Loucy (cell line): ENCODE measurements at regions not wholly inside any gene's neighbourhood (a gene's known extent, or its start where the extent isn't known, plus 50 kb on each side); places are given as distances from the start of the nearest gene placed in this dataset.

Experiments
- H2AFZ ChIP-seq: fragments of 200-600 bp; sonication (generic); 2 replicates; pipeline ENCODE4 v1.6.0; 2016; ENCODE audit warnings: antibody characterized with exemption, mild to moderate bottlenecking, low read length, moderate library complexity
- H3F3A ChIP-seq: fragments of 200-600 bp; 2 replicates; pipeline ENCODE4 v1.6.0; 2016; ENCODE audit warnings: antibody characterized with exemption, low read depth, mild to moderate bottlenecking
- H3K27me3 ChIP-seq: fragments of 200-600 bp; sonication (generic); 2 replicates; pipeline ENCODE4 v1.6.1; 2014; ENCODE audit warnings: low read length, mild to moderate bottlenecking; ENCODE audit not compliant: insufficient read depth, poor library complexity, severe bottlenecking
- H3K36me3 ChIP-seq: fragments of 200-600 bp; sonication (generic); 2 replicates; pipeline ENCODE4 v1.6.1; 2016; ENCODE audit warnings: low read length; ENCODE audit not compliant: insufficient read depth
- H3K4me1 ChIP-seq: fragments of 200-600 bp; sonication (generic); 2 replicates; pipeline ENCODE4 v1.5.1; 2014; ENCODE audit warnings: low read length, mild to moderate bottlenecking; ENCODE audit not compliant: insufficient read depth, poor library complexity, severe bottlenecking
- H3K4me2 ChIP-seq: fragments of 200-600 bp; sonication (generic); 2 replicates; pipeline ENCODE4 v1.6.0; 2014; ENCODE audit warnings: antibody characterized with exemption, low read length, low read depth, mild to moderate bottlenecking; ENCODE audit not compliant: poor library complexity, severe bottlenecking
- H3K4me3 ChIP-seq: fragments of 200-600 bp; sonication (generic); 2 replicates; pipeline ENCODE4 v1.5.1; 2014; ENCODE audit warnings: low read length, mild to moderate bottlenecking, mixed read lengths; ENCODE audit not compliant: poor library complexity, severe bottlenecking
- H3K79me2 ChIP-seq: fragments of 200-600 bp; sonication (generic); 2 replicates; pipeline ENCODE4 v1.6.1; 2014; ENCODE audit warnings: low read length; ENCODE audit not compliant: insufficient read depth
- H3K9ac ChIP-seq: fragments of 200-600 bp; sonication (generic); 2 replicates; pipeline ENCODE4 v1.6.0; 2014; ENCODE audit warnings: mild to moderate bottlenecking, low read depth, low read length, moderate library complexity; ENCODE audit not compliant: poor library complexity, severe bottlenecking
- H3K9me2 ChIP-seq: fragments of 200-600 bp; sonication (generic); replicated peaks from 2 replicates; pipeline ENCODE4 v1.6.1; 2016; ENCODE audit warnings: low read depth, low read length, mixed read lengths
- H3K9me3 ChIP-seq: fragments of 200-600 bp; sonication (generic); 2 replicates; pipeline ENCODE4 v1.6.1; 2014; ENCODE audit warnings: mild to moderate bottlenecking, antibody characterized with exemption, low read length, low read depth; ENCODE audit not compliant: insufficient read depth
- H4K20me1 ChIP-seq: fragments of 200-600 bp; sonication (generic); 2 replicates; pipeline ENCODE4 v1.6.0; 2014; ENCODE audit warnings: antibody characterized with exemption, low read length, mild to moderate bottlenecking; ENCODE audit not compliant: insufficient read depth, poor library complexity, severe bottlenecking
- CTCF ChIP-seq: fragments of 200-600 bp; sonication (generic); conservative IDR thresholded peaks from 2 replicates; pipeline ENCODE4 v1.5.1; 2014; ENCODE audit warnings: mild to moderate bottlenecking, antibody characterized with exemption, low read length
- EZH2phosphoT487 ChIP-seq: fragments of 200-600 bp; IDR thresholded peaks from 2 replicates; pipeline ENCODE4 v1.6.1; 2018; ENCODE audit warnings: antibody characterized with exemption, mild to moderate bottlenecking, moderate library complexity, borderline replicate concordance

GRCh38 chr6:113060664-113061063 is 713.5 kb downstream of the RFPL4B start:
- TF ChIP-seq EZH2phosphoT487 (no peak), CTCF (no peak)
- no peak overlapping the region for H2AFZ ChIP-seq
- no peaks in the 10 kb centered on the region for H3K4me1 ChIP-seq

GRCh38 chr6:113065611-113066010 is 718.5 kb downstream of the RFPL4B start:
- no peaks in the 10 kb centered on the region for H3K27me3 ChIP-seq
- no peak overlapping the region for H3K4me3 ChIP-seq
- H3F3A ChIP-seq = no peaks in the 10 kb centered on the region
- H3K4me1 ChIP-seq = no peaks in the 10 kb centered on the region
- no peak overlapping the region for H2AFZ ChIP-seq
- H3K9me3 ChIP-seq = no peaks in the 10 kb centered on the region
- H3K9me2 ChIP-seq = no peaks in the 10 kb centered on the region
- no peak for TF ChIP-seq EZH2phosphoT487
- TF ChIP-seq CTCF = no peak
- H4K20me1 ChIP-seq = no peaks in the 10 kb centered on the region
- no peak overlapping the region for H3K9ac ChIP-seq
- H3K4me2 ChIP-seq = no peak overlapping the region
- H3K79me2 ChIP-seq = no peaks in the 10 kb centered on the region
- H3K36me3 ChIP-seq = no peaks in the 10 kb centered on the region

More at GRCh38 chr6:113060664-113061063, 713.5 kb downstream of the RFPL4B start:
- no peaks in the 10 kb centered on the region for H3K36me3 ChIP-seq
- H3K27me3 ChIP-seq = no peaks in the 10 kb centered on the region
- H3K79me2 ChIP-seq = no peaks in the 10 kb centered on the region
- H3F3A ChIP-seq = no peaks in the 10 kb centered on the region
- H3K9ac ChIP-seq = no peak overlapping the region
- H4K20me1 ChIP-seq = no peaks in the 10 kb centered on the region
- H3K4me2 ChIP-seq = no peak overlapping the region
- H3K4me3 ChIP-seq = no peak overlapping the region
- H3K9me2 ChIP-seq = no peaks in the 10 kb centered on the region
- H3K9me3 ChIP-seq = no peaks in the 10 kb centered on the region

GRCh38 chr6:113067612-113068275 is 720.6 kb downstream of the RFPL4B start:
- no peaks in the 10 kb centered on the region for H4K20me1 ChIP-seq

More at GRCh38 chr6:113067612-113068275, 720.6 kb downstream of the RFPL4B start:
- Histone ChIP-seq H3K4me2 (no peak overlapping the region), H3K4me3 (no peak overlapping the region), H2AFZ (no peak overlapping the region), H3K9me2 (no peaks in the 10 kb centered on the region), H3K36me3 (no peaks in the 10 kb centered on the region), H3K9ac (no peak overlapping the region), H3F3A (no peaks in the 10 kb centered on the region), H3K27me3 (no peaks in the 10 kb centered on the region), H3K79me2 (no peaks in the 10 kb centered on the region), H3K9me3 (no peaks in the 10 kb centered on the region), H3K4me1 (no peaks in the 10 kb centered on the region)
- TF ChIP-seq EZH2phosphoT487 (no peak), CTCF (no peak)
